A172 (cell line): ENCODE measurements at regions not wholly inside any gene's neighbourhood (a gene's known extent, or its start where the extent isn't known, plus 50 kb on each side); places are given as distances from the start of the nearest gene placed in this dataset.

Experiments
- DNase-seq: peaks from one replicate; pipeline ENCODE4 v3.0.0-alpha.2; 2015; ENCODE audit warnings: low spot score

DNA sequence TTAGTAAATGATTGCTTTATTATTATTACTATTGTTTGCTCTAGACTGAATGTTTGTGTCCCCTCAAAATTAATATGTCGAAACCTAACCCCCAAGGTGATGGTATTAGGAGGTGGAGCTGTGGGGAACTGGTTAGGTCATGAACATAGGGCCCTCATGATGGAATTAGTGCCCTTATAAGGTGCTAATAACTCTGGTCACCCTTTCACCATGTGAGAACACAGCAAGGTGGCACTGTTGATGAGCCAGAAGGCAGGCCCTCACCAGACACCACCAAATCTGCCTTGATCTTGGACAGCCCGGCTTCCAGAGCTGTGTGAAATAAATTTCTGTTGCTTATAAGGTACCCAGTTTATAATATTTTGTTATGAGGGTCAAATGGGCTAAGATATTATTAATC is 95.8 kb downstream of the BDNF start:
- DNase-seq = no peak

DNA sequence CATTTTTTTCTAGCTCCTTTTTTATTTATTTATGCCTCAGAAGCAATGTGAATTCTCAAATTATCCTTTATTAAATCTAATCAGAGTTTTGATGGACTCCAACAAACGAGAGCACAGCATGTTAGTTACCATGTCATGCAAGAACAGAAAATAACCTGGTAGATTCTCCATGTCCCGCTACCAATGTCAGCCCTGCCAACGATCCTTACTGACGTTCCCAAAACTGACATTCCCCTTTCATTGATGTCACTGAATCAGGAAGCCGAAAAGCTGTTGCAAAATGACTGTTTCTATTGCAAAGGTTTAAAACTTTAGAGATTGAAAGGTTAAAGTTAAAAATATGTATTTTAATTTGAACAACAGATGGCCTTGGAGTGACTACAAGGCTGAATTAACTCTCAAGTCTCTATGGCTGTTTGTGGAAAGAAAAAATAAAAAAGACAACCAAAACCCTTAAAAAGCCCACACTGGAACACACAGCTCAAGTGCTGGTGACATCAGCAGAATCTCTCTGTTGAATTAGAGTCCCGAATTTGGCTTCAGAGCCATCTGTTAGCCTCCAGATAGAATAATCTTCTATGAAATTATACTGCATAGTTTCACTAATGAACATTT is 96.8 kb downstream of the BDNF start:
- no peak for DNase-seq

DNA sequence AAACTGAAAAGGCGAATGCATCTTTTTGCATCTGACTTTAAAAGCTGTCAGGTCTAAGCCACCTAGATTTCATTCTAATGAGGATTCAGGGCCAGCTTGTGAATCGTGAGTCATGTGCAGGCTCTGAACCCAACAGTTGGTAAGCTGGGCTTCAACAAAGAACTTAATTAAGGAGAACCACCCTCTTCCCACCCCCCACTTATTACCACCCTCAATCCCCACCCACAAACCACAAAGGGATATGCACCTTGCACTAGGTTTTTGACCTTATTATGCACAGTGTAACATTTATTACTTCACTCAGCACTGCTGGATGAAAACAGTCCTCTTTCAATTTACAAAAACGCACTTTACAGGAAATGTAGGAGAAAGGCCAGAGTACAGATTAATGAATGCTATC is 94.1 kb upstream of the LIN7C start:
- no peak for DNase-seq

DNA sequence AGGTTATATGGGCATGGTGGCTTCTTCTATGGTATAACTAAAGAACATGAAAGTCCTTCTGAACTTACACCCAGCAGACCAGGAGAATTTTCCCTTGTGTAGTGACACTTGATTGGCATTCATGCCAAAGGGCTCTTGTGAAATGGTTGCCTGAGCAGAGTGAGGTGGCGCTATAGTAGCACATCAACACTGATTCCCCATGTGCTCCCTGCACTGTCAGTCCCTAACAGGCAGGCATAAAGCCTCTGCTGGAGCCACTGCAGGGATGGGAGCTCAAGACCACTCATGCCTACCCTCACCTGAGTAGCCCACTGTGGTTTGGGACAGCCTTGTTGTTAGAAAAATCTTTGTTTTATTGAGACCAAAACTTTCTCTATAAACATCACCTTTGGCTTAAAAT is 92.6 kb upstream of the LIN7C start:
- no peak for DNase-seq

DNA sequence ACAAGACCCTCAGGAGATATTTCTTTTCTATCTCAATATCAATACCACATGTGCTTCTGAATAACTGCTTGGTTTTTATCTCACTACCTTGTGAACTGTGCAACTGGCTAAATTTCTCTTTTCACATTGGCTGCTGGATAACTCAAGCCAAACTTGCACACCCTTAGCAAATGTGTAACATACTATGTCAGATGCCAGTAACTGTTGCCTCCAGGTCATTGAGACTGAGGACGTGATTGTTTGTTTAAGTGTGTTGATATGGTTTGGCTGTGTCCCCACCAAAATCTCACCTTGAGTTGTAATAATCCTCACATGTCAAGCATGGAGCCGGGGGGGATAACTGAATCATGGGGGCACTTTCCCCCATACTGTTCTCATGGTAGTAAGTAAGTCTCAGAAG is 90.2 kb upstream of the LIN7C start:
- DNase-seq = no peak

DNA sequence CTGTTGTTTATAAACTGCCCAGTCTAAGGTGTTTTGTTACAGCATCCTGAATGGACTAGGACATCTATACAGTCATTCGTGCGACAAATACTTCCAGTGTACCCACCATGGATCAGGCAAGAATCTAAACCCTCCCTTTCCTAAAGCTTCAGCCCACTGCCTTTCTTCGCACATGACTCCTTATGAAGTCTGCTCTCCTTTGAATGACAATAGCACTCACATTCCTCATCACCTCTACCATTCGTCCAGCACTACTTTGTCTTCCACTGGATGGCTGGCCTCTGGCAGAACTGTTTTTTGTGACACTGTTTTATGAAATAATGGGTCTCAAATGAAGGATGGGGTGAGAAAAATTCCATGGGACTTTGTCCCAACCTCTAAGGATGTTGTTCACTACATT is 89.8 kb upstream of the LIN7C start:
- DNase-seq = no peak

DNA sequence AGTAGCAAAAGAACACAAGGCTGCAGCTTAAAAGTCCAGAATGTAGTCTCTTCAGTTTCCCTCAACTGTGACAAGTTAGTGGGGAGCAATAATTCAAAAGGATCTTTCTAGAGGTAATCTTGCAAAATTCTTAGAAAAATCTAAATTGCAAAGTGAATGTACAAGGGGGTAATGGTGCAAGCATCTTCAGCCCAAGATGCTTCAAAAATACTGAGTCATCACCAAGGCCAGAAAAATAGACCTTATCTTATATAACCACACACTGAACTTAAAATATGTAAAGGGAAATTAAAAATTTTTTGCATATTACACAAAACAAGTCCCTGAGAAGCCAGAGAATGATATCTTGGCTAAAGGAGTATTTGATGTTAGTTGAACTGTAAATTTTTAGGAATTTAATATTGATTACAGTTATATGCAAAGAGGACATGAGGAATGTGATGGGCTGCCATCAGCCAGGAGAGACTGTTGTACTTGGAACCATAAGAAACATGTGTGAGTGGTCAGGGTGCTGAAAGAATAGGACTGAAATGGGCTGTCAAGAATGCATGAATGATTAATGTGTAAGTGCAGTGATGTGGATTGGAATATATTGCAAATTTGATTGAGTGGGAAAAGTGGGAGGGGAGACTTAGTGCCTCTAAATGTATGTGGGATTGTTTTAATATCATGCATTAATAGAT is 85.7 kb upstream of the LIN7C start:
- no peak for DNase-seq

DNA sequence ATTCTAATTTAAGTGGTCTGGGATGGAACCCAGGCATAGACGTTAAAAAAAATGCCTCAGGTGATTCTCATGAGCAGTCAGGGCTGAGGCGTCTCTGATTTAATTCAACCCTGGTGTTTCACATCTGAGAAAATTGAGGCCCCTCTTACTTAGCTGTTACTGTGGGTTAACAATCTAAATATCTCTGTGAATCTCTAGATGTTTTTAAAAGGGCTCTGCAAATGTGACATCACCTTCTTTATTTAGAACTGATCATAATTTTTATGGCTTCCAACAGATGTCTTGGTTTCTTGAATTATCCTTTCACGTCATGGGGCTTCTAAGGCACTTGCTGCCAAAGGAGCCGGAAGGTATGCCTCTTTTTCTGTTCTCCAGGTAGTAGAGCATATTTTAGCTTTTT is 76.1 kb upstream of the LIN7C start:
- DNase-seq = no peak

DNA sequence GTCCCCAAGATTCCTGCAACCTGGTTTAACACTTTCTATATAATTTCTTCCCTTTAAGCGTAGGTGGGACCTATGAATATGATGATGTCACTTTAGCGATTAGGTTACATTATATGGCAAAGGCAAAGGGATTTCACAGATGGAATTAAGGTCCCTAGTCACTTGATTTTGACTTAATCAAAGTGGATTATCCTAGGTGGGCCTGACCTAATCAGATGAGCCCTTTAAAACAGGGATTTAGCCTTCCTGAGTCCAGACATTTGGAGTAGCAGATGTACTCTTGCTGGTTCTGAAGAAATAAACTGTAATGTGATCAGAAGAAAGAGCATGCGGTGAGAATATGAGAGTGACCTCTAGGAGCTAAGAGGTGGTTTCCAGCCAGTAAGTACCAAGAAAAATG is 67.8 kb upstream of the LIN7C start:
- DNase-seq = no peak

DNA sequence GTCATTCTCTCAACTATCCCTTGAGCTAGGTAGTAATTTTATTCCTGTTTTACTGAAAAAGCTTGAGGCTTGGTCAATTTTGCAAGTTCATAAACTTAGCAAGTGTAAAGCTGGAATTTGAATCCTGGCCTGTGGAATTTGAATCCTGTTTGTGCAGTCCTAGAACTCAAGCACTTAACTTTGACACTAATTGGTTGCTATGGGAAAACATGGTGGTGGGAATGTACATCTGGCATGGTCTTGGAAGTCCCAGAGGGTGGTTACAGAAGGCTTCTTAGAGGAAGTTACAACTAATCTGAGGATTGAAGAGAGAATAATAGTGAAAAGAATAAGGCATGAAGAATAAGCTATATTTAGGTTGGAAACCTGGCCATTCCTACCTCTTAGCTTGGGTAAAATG is 66.5 kb upstream of the LIN7C start:
- no peak for DNase-seq

DNA sequence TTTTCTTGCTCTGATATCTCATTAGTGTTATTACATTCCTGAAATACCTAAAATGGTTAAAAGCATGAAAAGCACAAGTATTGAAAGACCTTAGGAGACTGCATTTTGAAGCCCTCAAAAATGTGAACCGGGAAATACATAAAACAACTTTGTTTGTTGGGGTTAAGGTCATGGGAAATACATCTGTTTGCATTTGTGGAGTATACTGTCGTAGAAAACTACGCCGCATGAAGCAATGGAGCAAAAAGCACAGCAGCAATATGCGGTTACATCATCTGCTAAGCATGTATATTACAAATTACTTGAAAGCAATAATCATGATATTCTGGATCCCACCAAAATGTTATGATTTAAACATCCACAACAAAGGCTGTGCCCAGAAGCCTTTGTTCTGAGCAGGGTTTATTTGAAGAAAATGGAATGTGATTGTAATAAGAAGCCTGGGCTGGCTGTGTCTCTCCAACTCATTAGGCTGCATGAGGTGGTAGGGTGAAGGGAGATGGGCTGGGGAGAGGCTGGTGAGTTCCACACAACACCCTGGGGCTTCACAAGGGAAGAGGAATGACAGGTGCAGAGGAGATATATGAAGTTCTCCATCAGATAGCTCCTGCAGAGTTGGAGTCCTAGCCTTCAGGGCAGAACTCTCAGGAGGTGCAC is 64.7 kb upstream of the LIN7C start:
- DNase-seq = no peak

DNA sequence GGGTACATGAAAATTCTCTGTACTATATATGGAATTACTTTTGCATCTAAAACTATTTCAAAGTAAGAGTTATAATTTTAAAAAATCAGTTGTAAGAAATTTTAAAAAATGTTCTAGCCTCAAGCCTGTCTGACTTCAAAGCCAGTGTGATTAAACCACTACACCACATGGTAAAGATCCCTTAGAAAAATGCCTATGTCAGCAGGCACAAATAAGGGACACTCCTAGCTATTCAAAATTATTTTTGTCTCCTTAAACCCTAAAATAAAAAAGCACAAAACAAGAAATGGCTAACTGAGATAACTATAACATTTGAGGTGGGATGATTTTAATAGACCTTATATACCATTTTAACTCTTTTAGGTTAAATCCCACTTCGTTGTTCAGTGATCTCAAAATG is 64.0 kb upstream of the LIN7C start:
- DNase-seq = no peak

DNA sequence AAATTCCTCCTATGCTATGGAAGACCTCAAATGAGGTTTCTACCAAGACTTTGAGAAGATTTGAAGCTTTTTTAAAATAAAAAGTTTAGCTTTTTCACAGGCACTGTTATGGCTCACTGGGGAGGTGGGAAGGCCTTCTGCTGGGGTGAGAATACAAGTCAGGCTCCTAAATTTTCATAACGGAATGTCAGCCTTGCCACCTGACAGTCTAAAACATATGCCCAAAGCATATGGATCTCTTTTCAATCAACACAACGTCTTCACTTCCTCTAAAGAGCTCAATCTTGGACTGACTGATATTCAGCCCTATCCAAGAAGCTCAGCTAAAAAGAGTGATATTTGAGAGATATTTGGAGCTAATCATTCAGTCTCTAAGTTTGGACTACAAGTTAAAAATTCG is 57.1 kb upstream of the LIN7C start:
- DNase-seq = no peak

DNA sequence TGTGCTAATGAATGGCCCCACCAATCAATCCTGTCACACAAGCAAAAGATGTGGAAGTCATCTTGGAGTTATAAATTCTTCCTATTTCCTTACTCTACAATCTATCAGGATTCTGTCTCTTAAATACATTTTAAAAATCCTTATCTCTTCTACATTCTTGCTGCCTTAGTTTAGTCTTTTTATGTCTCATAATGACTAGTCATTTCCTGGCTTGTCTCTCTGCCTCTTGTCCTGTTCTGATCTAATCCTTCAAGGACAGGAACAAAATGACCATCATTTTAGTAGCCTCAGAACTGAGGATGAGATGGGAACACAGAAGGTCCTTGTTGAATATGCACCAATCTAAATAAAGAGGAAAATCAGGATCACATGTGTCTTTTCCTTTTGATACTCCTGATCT is 56.6 kb upstream of the LIN7C start:
- peak; percentile 79 for DNase-seq

DNA sequence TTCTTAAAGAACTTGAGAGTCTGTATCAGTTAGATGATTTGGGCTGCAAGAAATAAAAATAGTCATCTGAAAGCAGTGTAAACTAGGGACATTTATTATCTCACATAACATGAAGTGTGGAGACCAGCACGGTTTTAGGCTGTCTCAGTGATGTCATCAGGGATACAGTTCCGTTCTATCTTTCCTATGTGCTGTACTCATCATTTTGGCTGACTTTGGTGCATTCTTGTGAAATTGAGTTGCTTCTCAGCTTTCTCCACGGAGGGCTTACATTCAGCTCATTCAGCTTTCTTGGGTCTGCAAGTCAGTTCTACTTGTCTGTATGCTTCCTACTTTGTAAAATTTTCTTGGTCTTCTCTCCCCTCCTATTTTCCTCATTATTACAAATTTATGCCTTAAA is 51.8 kb upstream of the LIN7C start:
- DNase-seq = no peak

DNA sequence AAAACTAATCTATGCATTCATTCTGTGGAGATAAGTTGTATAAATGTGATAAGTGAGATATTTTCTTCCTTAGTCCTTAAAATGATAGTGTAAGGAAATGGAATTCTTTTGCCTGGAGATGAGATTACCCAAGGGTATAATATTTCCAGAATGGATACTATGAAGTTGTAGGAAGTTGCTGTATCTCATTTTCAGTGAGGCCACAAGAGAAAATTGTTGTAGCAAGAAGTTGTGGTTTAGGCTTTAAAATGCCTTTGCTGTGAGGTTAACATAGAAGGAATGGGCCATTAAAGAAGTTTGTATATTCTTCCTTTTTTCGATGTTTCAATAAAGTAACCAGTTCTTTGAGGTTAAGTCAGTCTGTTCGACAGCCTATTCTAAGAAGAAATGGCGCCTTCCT is 50.7 kb upstream of the LIN7C start:
- DNase-seq = no peak
